WI38 (cell line): ENCODE measurements at regions not wholly inside any gene's neighbourhood (a gene's known extent, or its start where the extent isn't known, plus 50 kb on each side); places are given as distances from the start of the nearest gene placed in this dataset.

Source experiments
- H3K4me3 ChIP-seq: 2 replicates; pipeline ENCODE4 v1.5.1; 2011; ENCODE audit warnings: low read depth, mild to moderate bottlenecking, control low read depth, low read length
- TF ChIP-seq, protein P1 (sequence below): IDR thresholded peaks from 2 replicates; pipeline ENCODE4 v1.5.1; 2012; ENCODE audit warnings: low read depth, mild to moderate bottlenecking, control low read depth, low read length

DNA sequence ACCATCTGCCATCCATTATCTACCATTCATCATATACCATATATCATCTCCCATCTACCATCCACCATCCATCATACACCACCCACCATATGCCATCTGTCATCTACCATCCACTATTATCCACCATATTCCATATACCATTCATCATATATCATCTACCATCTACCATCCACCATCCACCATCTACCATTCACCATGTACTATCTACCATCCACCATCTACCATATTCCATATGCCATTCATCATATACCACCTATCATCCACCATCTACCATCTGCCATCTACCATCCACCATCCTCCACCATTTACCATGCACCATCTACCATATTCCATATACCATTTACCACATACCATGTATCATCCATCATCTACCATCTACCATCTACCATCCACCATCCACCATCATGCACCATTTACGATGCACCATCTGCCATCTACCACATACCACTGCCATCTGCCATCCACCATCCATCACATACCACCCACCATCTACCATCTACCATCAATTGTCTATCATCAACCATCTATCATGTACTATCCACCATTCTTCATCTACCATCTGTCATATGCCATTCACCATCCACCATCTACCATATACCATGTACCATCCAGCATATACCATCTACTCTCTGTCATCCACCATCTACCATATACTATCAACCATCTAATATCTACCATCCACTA, 50.6 kb upstream of the RAB4A start:
- no peak overlapping the region for H3K4me3 ChIP-seq
- TF ChIP-seq, protein P1, sequence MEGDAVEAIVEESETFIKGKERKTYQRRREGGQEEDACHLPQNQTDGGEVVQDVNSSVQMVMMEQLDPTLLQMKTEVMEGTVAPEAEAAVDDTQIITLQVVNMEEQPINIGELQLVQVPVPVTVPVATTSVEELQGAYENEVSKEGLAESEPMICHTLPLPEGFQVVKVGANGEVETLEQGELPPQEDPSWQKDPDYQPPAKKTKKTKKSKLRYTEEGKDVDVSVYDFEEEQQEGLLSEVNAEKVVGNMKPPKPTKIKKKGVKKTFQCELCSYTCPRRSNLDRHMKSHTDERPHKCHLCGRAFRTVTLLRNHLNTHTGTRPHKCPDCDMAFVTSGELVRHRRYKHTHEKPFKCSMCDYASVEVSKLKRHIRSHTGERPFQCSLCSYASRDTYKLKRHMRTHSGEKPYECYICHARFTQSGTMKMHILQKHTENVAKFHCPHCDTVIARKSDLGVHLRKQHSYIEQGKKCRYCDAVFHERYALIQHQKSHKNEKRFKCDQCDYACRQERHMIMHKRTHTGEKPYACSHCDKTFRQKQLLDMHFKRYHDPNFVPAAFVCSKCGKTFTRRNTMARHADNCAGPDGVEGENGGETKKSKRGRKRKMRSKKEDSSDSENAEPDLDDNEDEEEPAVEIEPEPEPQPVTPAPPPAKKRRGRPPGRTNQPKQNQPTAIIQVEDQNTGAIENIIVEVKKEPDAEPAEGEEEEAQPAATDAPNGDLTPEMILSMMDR, result no peak

DNA sequence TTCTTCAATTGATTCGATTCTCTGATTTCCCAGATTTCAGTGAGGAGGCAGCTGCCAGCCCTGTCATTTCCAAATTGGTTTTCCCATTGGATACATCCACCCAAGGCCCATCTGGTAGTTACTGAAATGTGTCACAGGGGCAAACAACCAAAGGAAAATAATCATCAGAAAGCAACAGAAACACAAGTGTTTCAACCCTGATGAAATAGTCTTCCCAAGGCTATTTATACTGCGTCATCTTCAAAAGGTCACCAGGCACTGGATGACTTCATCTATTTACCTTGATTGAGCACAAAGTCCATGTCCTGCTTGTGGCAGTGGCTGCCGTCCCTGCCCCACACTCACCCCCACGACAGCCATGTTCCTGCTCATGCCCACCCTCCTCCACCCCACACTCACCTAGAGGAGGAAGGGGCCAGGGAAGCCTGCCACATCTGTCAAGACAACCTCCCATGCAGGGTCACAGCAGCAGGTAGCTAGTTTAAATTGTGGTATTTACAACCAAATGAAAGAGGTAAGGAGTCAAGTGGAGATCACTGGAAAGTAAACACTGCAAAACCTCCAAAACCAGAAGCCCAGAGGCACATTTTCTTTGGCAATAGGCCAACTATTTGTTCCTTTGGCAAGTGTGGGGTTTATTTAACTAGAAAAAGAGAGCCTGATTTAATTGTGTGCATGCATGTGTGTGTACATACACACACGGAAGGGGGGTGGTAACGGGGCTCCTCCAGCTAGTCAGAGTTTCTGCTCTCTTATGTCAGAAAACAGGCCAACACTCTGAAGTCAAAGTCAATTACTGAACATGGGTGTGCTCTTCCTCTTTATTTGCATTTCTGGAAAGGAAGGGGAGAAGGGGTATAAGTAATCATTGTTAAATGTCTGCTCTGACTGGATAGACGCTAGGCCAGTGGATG, 49.5 kb upstream of the RAB4A start:
- TF ChIP-seq, protein P1, result no peak
- H3K4me3 ChIP-seq, result no peak overlapping the region
